HUES6 (cell line): ENCODE measurements at regions not wholly inside any gene's neighbourhood (a gene's known extent, or its start where the extent isn't known, plus 50 kb on each side); places are given as distances from the start of the nearest gene placed in this dataset.
A peak's percentile ranks its signal among the peaks of the same experiment; 100 is the strongest.

Experiments
- H3K27ac ChIP-seq: 2 replicates; pipeline ENCODE4 v1.7.0; 2013; ENCODE audit warnings: low read depth, mild to moderate bottlenecking, low read length, inconsistent platforms
- H3K27me3 ChIP-seq: 2 replicates; pipeline ENCODE4 v1.6.1; 2013; ENCODE audit warnings: low read length; ENCODE audit not compliant: control insufficient read depth, insufficient read depth
- H3K36me3 ChIP-seq: 2 replicates; pipeline ENCODE4 v1.6.1; 2013; ENCODE audit warnings: low read length; ENCODE audit not compliant: control insufficient read depth, insufficient read depth
- H3K4me1 ChIP-seq: 2 replicates; pipeline ENCODE4 v1.6.1; 2013; ENCODE audit warnings: low read length; ENCODE audit not compliant: control insufficient read depth, insufficient read depth
- H3K4me3 ChIP-seq: 2 replicates; pipeline ENCODE4 v1.5.1; 2013; ENCODE audit warnings: low read depth, low read length
- H3K9ac ChIP-seq: one replicate; pipeline ENCODE4 v1.6.1; 2013; ENCODE audit warnings: mild to moderate bottlenecking, low read length
- H3K9me3 ChIP-seq: 2 replicates; pipeline ENCODE4 v1.6.1; 2013; ENCODE audit warnings: low read depth, low read length; ENCODE audit not compliant: control insufficient read depth, insufficient read depth

GRCh38 chr11:16474659-16475058 is 118.3 kb upstream of the SOX6 start:
- Histone ChIP-seq H3K9ac (no peak overlapping the region), H3K27ac (no peak overlapping the region), H3K27me3 (no peaks in the 10 kb centered on the region), H3K4me1 (0 out of 2 replicates have a peak, but pooled peaks cover 9% of the 10 kb centered on the region), H3K9me3 (no peaks in the 10 kb centered on the region), H3K4me3 (no peak overlapping the region), H3K36me3 (no peaks in the 10 kb centered on the region)

DNA sequence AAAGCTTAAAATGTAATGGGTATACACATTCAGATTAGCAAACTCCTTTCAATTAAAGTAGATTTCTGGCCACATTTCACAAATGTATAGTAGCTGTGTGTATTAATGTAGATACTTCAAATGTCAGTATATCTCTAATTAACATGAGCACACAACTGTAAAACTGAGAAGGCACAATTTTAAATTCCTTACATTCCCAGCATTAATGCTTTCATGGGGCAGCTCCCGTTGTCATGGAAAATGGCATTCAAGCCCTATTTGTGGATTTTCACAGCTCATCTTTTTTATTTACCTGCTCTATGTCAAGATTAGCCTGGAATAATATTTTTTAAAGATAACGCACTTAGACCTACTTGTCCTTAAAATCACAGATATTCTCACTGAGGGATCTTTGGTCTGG is 113.6 kb upstream of the SOX6 start:
- Histone ChIP-seq H3K27ac (0 out of 2 replicates have a peak overlapping the region, but pooled peaks have one; percentile 3), H3K4me3 (no peak overlapping the region), H3K27me3 (no peaks in the 10 kb centered on the region)

GRCh38 chr11:16468735-16469453 is 112.5 kb upstream of the SOX6 start:
- no peak overlapping the region for H3K9ac ChIP-seq
- H3K27ac ChIP-seq: no peak overlapping the region
- H3K27me3 ChIP-seq: no peaks in the 10 kb centered on the region
- H3K9me3 ChIP-seq: no peaks in the 10 kb centered on the region
- no peak overlapping the region for H3K4me3 ChIP-seq
- H3K4me1 ChIP-seq: 0 out of 2 replicates have a peak, but pooled peaks cover 10% of the 10 kb centered on the region
- H3K36me3 ChIP-seq: no peaks in the 10 kb centered on the region

More for the DNA sequence above, 113.6 kb upstream of the SOX6 start:
- Histone ChIP-seq H3K9me3 (no peaks in the 10 kb centered on the region), H3K9ac (no peak overlapping the region), H3K4me1 (0 out of 2 replicates have a peak, but pooled peaks cover 10% of the 10 kb centered on the region), H3K36me3 (no peaks in the 10 kb centered on the region)

DNA sequence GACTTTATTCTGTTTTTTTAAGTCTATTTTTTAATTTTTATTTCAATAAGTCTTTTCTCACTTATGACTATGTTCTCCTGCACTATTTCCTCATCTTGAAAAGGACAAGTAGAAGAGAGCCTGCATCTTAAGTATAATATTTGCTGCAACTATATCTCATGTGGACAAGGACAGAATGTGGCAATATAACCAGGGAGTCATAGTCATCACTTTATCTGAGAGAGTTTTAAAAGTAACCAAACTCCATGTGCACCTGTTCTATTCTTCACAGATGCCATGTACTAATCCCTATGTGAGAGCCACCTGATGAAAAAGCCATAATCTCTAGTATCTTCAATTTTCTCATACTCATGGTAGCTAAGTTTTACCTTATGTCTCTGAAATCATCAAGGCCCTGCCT is 104.2 kb upstream of the SOX6 start:
- H3K9ac ChIP-seq: no peak overlapping the region
- H3K36me3 ChIP-seq: no peaks in the 10 kb centered on the region

GRCh38 chr11:16456366-16456765 is 100.0 kb upstream of the SOX6 start:
- H3K4me3 ChIP-seq: no peak overlapping the region
- H3K9ac ChIP-seq: no peak overlapping the region
- H3K9me3 ChIP-seq: no peaks in the 10 kb centered on the region
- H3K27ac ChIP-seq: no peak overlapping the region
- no peaks in the 10 kb centered on the region for H3K36me3 ChIP-seq
- H3K27me3 ChIP-seq: no peaks in the 10 kb centered on the region
- no peaks in the 10 kb centered on the region for H3K4me1 ChIP-seq

More for the DNA sequence above, 104.2 kb upstream of the SOX6 start:
- no peak overlapping the region for H3K4me3 ChIP-seq
- no peak overlapping the region for H3K27ac ChIP-seq
- H3K4me1 ChIP-seq: no peaks in the 10 kb centered on the region
- H3K27me3 ChIP-seq: no peaks in the 10 kb centered on the region
- H3K9me3 ChIP-seq: no peaks in the 10 kb centered on the region

DNA sequence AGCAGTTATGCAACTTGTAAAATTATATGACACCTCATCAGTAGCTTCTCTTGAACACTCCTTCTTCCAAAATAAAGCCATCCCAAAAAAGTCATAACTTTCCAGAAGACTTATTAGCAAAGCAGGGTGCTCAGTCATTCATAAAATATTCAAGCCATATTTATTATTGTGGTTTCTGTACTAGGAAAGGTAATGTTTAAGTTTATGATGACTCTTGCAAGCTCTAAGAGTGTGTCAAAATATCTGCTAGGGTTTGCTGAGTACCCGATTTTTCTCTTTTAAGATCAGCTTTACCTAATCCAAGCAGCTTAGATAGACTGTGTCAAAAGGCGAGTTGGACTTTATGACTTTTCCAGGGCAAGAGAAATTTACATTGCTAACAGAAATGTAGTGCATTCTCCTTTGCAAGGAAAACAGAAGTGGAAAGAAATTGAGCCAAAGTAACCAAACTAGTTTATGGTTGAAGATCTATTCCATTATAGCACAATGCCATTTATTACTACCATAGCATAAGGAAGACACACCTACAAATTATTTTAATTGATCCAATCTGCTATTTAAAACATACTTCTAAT is 98.0 kb upstream of the SOX6 start:
- Histone ChIP-seq H3K36me3 (no peaks in the 10 kb centered on the region), H3K9me3 (no peaks in the 10 kb centered on the region), H3K27ac (no peak overlapping the region), H3K9ac (no peak overlapping the region), H3K4me1 (no peaks in the 10 kb centered on the region), H3K27me3 (no peaks in the 10 kb centered on the region), H3K4me3 (no peak overlapping the region)

DNA sequence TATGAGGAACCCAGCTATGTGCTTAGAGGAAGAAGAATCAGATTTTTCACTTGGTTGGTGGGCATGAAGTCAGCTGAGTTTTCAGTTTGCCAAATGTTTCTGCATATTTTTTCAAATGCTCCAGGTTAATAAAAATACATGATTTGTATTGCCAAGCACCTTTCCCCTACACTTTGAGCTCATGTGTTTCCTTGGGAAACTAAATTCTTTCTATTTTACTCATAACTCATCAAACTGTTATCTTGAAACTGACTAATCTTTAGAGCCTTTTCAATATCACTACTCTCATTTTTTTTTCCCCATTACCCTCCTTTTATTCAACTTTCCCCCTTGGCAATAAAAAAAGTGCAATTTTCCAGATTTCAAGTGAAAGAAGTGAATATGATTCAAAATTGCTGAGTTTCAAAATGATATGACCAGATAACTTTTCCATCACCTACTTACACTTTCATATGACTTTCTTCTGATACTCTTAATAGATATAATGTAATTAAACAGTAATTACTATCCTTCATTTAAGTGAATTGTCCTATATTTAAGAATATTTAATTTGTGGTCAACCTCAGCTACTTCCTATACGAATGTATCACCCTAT is 91.9 kb upstream of the SOX6 start:
- no peaks in the 10 kb centered on the region for H3K36me3 ChIP-seq
- no peak overlapping the region for H3K4me3 ChIP-seq
- H3K9me3 ChIP-seq: no peaks in the 10 kb centered on the region
- H3K27me3 ChIP-seq: peaks cover 4% of the 10 kb centered on the region; the same call in 1 of the 2 replicates
- H3K9ac ChIP-seq: no peak overlapping the region
- H3K27ac ChIP-seq: no peak overlapping the region
- no peaks in the 10 kb centered on the region for H3K4me1 ChIP-seq

- no peak overlapping the region for H3K9ac ChIP-seq
- no peaks in the 10 kb centered on the region for H3K9me3 ChIP-seq
- H3K4me1 ChIP-seq: no peaks in the 10 kb centered on the region; the same call in 1 of the 2 replicates
- no peak overlapping the region for H3K27ac ChIP-seq
- H3K27me3 ChIP-seq: no peaks in the 10 kb centered on the region; the same call in 1 of the 2 replicates
- no peak overlapping the region for H3K4me3 ChIP-seq
- H3K36me3 ChIP-seq: no peaks in the 10 kb centered on the region
Measured at GRCh38 chr11:16441461-16441860, 85.1 kb upstream of the SOX6 start.

- Histone ChIP-seq H3K9me3 (no peaks in the 10 kb centered on the region), H3K27me3 (no peaks in the 10 kb centered on the region; the same call in 1 of the 2 replicates), H3K4me1 (no peaks in the 10 kb centered on the region; the same call in 1 of the 2 replicates), H3K36me3 (no peaks in the 10 kb centered on the region), H3K4me3 (no peak overlapping the region), H3K27ac (no peak overlapping the region), H3K9ac (no peak overlapping the region)
Measured at GRCh38 chr11:16440136-16440535, 83.8 kb upstream of the SOX6 start.

GRCh38 chr11:16434036-16434435 is 77.7 kb upstream of the SOX6 start:
- H3K4me3 ChIP-seq: no peak overlapping the region
- no peak overlapping the region for H3K27ac ChIP-seq
- H3K36me3 ChIP-seq: no peaks in the 10 kb centered on the region
- no peak overlapping the region for H3K9ac ChIP-seq
- no peaks in the 10 kb centered on the region for H3K9me3 ChIP-seq
- no peaks in the 10 kb centered on the region for H3K4me1 ChIP-seq
- H3K27me3 ChIP-seq: no peaks in the 10 kb centered on the region; the same call in 1 of the 2 replicates

DNA sequence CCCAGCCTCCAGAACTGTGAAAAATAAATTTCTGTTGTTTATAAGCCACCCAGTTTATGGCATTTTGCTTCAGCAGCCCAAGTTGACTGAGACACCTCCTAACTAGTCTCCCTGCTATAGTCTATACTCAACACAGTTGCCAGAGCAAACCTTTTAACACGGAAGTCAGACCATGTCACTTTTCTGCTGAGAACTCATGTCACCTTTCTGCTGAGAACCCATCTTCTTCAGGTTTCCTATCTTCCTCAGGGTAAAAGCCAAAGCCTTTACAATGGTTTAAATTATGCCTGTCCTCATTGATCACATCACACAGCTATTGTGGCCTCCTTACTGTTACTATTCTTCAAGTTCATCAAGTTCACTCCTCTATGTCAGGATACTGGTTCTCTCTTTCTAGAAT is 74.3 kb upstream of the SOX6 start:
- 0 out of 2 replicates have a peak, but pooled peaks cover 3% of the 10 kb centered on the region for H3K9me3 ChIP-seq

More for the DNA sequence above, 74.3 kb upstream of the SOX6 start:
- H3K27ac ChIP-seq: no peak overlapping the region
- H3K36me3 ChIP-seq: no peaks in the 10 kb centered on the region
- no peaks in the 10 kb centered on the region for H3K27me3 ChIP-seq
- H3K4me3 ChIP-seq: no peak overlapping the region
- H3K4me1 ChIP-seq: no peaks in the 10 kb centered on the region
- H3K9ac ChIP-seq: no peak overlapping the region
